Neuron (in vitro differentiated cells): ENCODE measurements at regions not wholly inside any gene's neighbourhood (a gene's known extent, or its start where the extent isn't known, plus 50 kb on each side); places are given as distances from the start of the nearest gene placed in this dataset.

Experiments used
- H2AFZ ChIP-seq: one replicate; pipeline ENCODE4 v1.6.1; 2013; ENCODE audit warnings: low read depth, mild to moderate bottlenecking, inconsistent platforms, low read length, moderate library complexity
- H3K27me3 ChIP-seq: one replicate; pipeline ENCODE4 v1.6.1; 2013; ENCODE audit warnings: low read length; ENCODE audit not compliant: insufficient read depth
- H3K36me3 ChIP-seq: one replicate; pipeline ENCODE4 v1.6.1; 2013; ENCODE audit warnings: low read length; ENCODE audit not compliant: insufficient read depth
- H3K4me1 ChIP-seq: one replicate; pipeline ENCODE4 v1.6.1; 2013; ENCODE audit warnings: low read length; ENCODE audit not compliant: insufficient read depth
- H3K4me3 ChIP-seq: 2 replicates; pipeline ENCODE4 v1.5.1; 2013; ENCODE audit warnings: mild to moderate bottlenecking, low read length, moderate library complexity
- H3K9me3 ChIP-seq: one replicate; pipeline ENCODE4 v1.6.1; 2013; ENCODE audit warnings: low read length

DNA sequence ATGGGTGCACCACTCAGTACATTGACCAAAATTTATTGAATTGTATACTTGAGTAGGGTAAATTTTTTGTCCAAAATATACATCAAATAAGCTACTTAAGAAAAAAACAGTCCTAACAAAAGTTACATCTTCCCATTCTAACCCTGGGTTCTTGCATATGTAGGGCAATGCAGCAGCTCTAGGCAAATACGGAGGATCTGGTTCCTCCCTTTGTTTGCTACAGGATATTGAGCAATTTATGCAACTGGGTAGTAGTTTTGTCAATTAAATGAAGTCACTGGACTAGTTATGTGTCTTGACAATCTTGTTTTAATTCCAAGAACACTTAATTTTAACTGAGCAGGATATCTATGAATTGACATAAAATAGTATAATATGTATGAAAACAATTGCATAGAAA, 1507.2 kb upstream of the PIK3C3 start:
- no peaks in the 10 kb centered on the region for H3K4me1 ChIP-seq
- H3K36me3 ChIP-seq: no peaks in the 10 kb centered on the region
- no peaks in the 10 kb centered on the region for H3K9me3 ChIP-seq
- H3K4me3 ChIP-seq: no peak overlapping the region
- H3K27me3 ChIP-seq: no peaks in the 10 kb centered on the region
- no peak overlapping the region for H2AFZ ChIP-seq

DNA sequence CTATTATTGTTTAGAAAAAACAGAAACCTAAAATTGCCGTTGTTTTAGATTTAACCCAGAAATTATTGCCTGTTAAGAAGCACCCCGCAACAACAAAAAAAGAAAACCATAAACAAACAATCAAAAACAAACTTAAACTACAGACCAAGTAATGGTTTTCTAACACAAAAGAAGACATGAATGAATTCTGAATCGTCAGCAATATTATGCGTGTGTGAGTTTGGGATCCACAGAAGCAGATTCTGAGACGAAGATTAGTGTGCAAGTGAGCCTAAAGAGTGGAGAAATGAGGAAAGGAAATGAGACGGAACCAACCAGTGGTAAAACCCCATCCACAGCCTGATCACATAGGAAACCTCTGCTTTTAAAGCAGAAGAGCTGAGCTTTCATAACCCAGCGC, 1514.9 kb upstream of the PIK3C3 start:
- Histone ChIP-seq H2AFZ (no peak overlapping the region), H3K4me3 (no peak overlapping the region), H3K9me3 (no peaks in the 10 kb centered on the region), H3K27me3 (no peaks in the 10 kb centered on the region), H3K36me3 (no peaks in the 10 kb centered on the region), H3K4me1 (no peaks in the 10 kb centered on the region)

DNA sequence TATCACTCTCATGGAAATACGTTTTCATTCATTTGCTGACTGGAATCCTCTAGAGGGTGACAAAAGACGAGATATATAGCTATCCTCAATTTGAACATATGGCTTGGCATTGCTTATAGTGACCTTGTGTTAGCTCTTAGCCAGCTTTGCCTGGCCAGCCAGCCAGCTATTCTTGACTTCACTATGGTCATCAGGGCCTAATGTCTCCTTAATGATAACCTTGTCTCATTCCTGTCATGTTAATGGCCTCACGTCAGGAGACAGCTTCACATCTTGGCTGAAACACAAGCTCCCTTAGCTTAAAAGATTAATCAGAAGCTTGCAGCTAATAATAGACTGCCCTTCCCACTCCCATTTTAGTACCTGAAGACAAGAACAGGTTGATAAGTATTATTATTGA, 1517.5 kb upstream of the PIK3C3 start:
- H3K4me1 ChIP-seq: peaks cover 10% of the 10 kb centered on the region
- no peak overlapping the region for H2AFZ ChIP-seq
- H3K36me3 ChIP-seq: no peaks in the 10 kb centered on the region
- no peak overlapping the region for H3K4me3 ChIP-seq
- H3K27me3 ChIP-seq: no peaks in the 10 kb centered on the region
- H3K9me3 ChIP-seq: no peaks in the 10 kb centered on the region

DNA sequence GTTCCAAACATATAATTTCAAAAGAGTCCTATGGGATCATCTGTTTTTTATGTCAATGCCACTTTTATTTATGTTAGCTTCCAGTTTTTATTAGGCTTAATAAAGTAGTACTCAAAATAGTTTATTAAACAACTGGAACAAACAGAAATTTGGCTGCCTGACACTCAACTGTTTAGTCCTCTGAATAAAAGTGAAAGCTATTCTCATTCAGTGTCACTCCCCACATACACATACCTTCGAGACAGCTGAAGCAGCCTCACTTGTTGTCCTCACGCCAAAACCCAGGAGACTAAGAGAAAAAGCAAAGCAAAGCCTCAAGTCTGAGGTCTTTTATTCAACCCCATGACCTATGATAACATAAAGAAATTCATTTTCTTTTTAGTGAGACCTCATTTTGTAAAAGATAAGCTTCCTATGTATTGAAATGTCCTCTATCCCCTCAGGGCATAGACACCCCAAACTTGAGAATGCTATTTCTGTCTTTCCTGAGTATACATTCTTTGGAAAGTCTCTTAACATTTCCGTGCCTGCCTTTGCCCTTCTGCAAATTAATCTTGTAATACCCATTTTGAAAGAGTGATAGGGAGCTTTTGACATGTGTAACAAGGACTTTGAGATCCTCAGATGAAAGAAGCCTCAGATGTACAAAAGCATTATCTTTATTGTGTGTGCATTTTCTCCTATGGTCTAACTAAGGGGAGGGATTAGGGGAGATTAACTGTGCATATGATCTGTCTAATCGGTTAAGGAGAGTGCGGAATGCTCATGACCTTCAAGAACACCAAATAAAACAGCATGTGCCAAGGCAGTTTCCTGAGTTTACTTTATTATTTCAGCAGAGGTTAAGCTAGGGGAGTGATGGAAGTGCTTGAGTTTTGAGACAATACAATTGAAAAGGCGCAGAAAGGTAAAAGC, 1523.7 kb upstream of the PIK3C3 start:
- Histone ChIP-seq H3K27me3 (no peaks in the 10 kb centered on the region), H3K9me3 (no peaks in the 10 kb centered on the region), H3K4me1 (peaks cover 18% of the 10 kb centered on the region), H3K4me3 (no peak overlapping the region), H2AFZ (no peak overlapping the region), H3K36me3 (no peaks in the 10 kb centered on the region)

DNA sequence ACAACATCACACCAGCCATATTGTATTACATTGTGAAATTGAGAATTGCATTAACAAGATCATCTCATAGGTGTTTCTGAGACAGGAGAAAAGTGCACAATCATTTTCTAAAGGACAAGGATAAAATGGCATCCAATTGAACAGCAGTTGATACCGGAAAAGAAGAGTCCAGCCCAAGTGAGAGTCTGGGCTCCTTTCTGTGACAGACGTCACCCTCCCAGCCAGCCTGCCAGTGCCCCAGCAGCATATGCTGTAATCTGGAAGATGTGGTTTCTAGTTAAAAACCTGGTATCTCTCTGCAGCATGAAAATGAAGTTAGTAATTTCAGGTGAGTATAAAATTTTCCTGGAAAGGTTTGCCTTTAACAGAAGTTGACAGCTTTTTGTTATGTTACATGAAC, 1531.7 kb upstream of the PIK3C3 start:
- H2AFZ ChIP-seq: no peak overlapping the region
- H3K36me3 ChIP-seq: no peaks in the 10 kb centered on the region
- H3K9me3 ChIP-seq: no peaks in the 10 kb centered on the region
- H3K4me3 ChIP-seq: no peak overlapping the region
- no peaks in the 10 kb centered on the region for H3K27me3 ChIP-seq
- no peaks in the 10 kb centered on the region for H3K4me1 ChIP-seq

DNA sequence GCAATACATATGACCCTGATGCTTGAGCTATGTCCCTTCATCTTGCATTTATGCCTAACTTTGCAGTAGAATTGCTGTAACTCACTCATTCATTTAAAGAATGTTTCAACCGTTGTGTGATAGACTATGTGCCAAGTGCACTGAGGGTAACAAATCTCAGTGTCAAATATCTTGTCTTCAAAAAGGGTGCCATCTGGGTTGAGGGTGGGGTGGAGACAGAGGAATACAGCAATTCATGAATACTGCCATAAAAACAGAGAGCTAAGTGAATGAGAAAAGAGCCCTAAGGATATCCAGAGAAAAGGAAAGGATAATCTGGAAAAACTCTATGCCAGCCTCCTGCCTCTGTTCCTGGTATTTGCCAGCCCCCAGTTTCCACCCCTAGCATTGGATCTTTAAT, 1534.4 kb upstream of the PIK3C3 start:
- H3K9me3 ChIP-seq: no peaks in the 10 kb centered on the region
- no peaks in the 10 kb centered on the region for H3K36me3 ChIP-seq
- H2AFZ ChIP-seq: no peak overlapping the region
- H3K4me1 ChIP-seq: no peaks in the 10 kb centered on the region
- H3K27me3 ChIP-seq: no peaks in the 10 kb centered on the region
- no peak overlapping the region for H3K4me3 ChIP-seq

DNA sequence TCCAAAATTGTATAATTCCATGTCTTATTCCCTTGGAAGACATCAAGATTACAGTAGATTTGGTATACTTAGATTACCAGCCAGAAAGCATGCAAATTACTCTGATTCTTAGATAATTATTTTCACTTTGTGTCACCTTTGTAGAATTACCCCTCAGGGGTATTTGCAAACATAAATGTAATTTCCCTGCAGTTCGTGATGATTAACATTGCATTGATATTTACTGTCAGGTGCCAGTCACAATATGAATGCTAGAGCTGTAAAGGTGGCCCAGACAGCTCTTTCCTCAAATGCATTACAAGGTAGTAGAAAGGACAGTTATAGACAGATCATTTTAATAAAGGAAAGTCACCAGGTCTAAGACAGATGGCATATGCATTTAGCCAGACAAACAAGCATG, 1537.5 kb upstream of the PIK3C3 start:
- H3K4me3 ChIP-seq: no peak overlapping the region
- no peaks in the 10 kb centered on the region for H3K27me3 ChIP-seq
- no peaks in the 10 kb centered on the region for H3K9me3 ChIP-seq
- no peak overlapping the region for H2AFZ ChIP-seq
- peaks cover 20% of the 10 kb centered on the region for H3K4me1 ChIP-seq
- H3K36me3 ChIP-seq: no peaks in the 10 kb centered on the region

DNA sequence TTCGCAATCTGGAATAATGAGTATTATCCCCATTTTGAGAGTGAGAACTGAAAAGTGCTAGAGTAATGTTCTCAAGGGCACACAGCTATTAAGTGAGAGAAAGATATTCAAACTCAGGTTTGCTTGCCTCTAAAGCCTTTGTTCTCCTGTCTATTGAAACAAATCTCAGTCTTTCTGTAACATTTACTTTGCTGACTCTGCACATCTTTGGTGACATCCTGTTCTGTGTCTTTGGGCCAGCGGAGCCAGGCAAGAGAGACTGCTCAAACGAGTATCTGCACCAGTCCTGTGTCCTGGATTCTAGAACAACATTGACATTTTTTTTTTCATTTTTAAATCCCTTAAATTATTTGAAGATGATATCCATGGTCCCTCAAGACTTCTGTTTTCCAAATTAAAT, 1539.2 kb upstream of the PIK3C3 start:
- peaks cover 22% of the 10 kb centered on the region for H3K4me1 ChIP-seq
- no peaks in the 10 kb centered on the region for H3K36me3 ChIP-seq
- H3K27me3 ChIP-seq: no peaks in the 10 kb centered on the region
- no peak overlapping the region for H2AFZ ChIP-seq
- no peaks in the 10 kb centered on the region for H3K9me3 ChIP-seq
- no peak overlapping the region for H3K4me3 ChIP-seq

DNA sequence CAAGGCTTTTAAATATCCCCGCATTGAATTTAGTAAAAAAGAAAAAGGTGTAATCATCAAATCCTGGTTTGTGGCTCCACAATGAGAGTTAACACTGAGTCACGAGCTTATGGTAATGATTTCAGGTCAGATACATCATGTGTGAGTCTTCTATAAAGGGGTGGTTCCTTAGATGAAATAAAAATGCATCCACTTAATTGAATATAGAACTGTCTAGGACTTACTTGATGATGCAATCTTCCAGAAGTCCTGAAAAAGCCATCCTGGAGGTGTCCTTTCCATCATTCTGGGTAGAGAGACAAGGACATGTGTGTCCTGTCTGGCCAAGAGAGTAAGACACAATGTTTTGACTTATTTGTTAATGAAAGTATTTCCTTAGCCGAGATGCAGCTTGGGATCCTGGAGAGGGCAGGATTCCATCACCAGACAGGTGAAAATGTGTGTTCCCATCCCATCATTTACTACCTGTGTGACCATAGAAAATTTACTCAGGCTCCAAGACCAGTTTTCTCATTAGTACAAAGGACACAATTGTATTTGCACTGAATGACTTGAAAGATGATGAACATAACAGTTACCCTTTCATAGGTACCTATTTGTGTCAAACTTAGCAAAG, 1539.8 kb upstream of the PIK3C3 start:
- Histone ChIP-seq H3K9me3 (no peaks in the 10 kb centered on the region), H3K36me3 (no peaks in the 10 kb centered on the region), H3K4me3 (no peak overlapping the region), H3K4me1 (peaks cover 22% of the 10 kb centered on the region), H2AFZ (no peak overlapping the region), H3K27me3 (no peaks in the 10 kb centered on the region)

DNA sequence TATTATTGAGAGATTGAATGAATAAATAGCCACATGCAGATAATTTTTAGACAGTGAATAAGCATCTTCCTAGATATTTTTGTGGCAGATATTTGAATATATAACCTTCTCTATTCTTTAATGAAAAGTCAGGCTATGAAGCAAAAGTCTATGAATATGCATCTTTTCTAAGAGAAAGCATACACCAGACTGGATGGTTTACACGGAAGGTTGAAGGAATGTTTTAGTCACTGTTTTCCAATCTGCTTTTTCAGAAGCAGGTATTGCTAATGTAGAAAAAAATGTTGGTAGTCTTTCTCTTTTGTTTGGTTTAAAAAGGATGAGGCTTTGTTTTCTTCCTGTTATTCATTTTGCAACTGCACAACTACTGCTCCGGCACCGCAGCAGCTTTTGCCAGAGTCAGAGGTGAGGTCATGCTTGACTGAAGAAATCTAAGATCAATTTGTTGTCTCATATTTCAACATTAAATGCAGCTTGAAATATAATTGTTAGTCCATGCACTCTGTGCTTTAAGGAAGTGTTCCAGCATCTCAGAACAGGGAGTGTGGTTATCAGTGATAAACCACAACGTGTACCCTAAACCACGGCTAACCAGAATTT, 1540.8 kb upstream of the PIK3C3 start:
- Histone ChIP-seq H3K4me3 (no peak overlapping the region), H2AFZ (peak overlapping the region; percentile 75), H3K36me3 (no peaks in the 10 kb centered on the region), H3K27me3 (no peaks in the 10 kb centered on the region), H3K4me1 (peaks cover 22% of the 10 kb centered on the region), H3K9me3 (no peaks in the 10 kb centered on the region)

DNA sequence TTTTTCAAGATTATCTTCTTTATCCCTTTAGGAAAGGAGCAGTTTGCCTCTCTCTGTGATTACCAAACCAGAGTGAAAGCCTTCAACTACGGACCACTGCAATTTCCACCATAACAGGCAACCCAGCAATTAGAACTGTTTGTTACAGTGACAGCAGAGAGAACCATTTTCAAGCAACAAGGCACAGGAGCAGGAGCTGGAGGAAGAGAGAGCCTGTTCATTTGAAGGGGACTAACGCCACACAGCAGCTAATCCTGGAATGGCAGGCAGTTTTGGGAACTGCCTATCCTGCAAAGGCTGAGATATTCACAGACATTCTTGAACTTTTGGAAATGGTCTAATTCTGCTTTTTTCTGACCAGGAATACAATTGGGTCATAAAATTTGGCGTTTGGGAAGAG, 1541.9 kb upstream of the PIK3C3 start:
- H3K9me3 ChIP-seq: no peaks in the 10 kb centered on the region
- no peaks in the 10 kb centered on the region for H3K27me3 ChIP-seq
- H3K4me3 ChIP-seq: no peak overlapping the region
- peak overlapping the region; percentile 40 for H2AFZ ChIP-seq
- H3K36me3 ChIP-seq: no peaks in the 10 kb centered on the region
- peaks cover 22% of the 10 kb centered on the region for H3K4me1 ChIP-seq

DNA sequence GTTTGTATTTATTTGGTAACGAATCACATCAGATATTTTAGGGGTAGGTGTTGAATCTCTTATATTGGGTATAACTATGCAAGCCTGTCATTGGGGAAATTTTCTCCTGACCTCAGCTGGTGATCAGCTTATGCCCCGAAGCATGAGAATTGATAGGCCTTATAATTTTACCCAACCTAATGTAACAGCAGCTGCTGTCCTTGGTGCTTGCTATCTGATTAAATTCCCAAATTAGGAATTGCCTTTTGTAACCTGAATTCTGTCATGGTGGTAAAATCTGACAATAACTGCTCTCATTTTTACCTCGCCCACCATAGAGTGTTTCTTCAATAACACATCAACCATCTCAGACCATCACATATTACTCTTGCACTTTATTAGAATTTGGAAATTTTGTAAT, 1542.6 kb upstream of the PIK3C3 start:
- no peak overlapping the region for H3K4me3 ChIP-seq
- H3K9me3 ChIP-seq: no peaks in the 10 kb centered on the region
- H3K27me3 ChIP-seq: no peaks in the 10 kb centered on the region
- peaks cover 28% of the 10 kb centered on the region for H3K4me1 ChIP-seq
- no peaks in the 10 kb centered on the region for H3K36me3 ChIP-seq
- H2AFZ ChIP-seq: peak overlapping the region; percentile 40

DNA sequence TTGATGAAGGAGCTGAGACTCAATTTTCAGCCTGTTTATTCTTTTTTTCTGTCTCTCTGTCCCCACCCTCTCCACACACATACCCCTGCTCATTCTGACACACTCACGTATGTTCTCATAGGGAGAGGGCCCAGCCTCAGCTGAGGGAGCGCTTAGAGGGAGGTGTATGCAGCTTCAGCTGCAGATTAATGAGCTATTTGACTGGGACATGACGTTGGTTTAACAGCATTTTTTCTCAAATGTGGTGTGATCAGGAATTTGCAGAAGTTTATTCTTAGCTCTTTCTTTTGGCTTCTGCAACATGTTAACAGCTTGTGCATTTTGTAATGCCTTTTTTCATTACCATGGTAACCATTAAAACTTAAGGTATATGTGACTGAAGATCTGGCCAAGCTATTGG, 1547.1 kb upstream of the PIK3C3 start:
- Histone ChIP-seq H3K4me3 (no peak overlapping the region), H3K4me1 (peaks cover 14% of the 10 kb centered on the region), H3K9me3 (no peaks in the 10 kb centered on the region), H3K27me3 (no peaks in the 10 kb centered on the region), H3K36me3 (no peaks in the 10 kb centered on the region), H2AFZ (no peak overlapping the region)
